Nephron progenitor cell (in vitro differentiated cells): ENCODE measurements at regions not wholly inside any gene's neighbourhood (a gene's known extent, or its start where the extent isn't known, plus 50 kb on each side); places are given as distances from the start of the nearest gene placed in this dataset.

Source experiments
- DNase-seq: peaks from one replicate; pipeline ENCODE4 v3.0.0; 2021
- H3K27ac Mint-ChIP-seq: 2 replicates; pipeline ENCODE4 v1.8.0; 2021; ENCODE audit warnings: mild to moderate bottlenecking, moderate library complexity, mixed read lengths
- H3K27me3 Mint-ChIP-seq: 2 replicates; pipeline ENCODE4 v1.8.0; 2021; ENCODE audit warnings: mild to moderate bottlenecking, low read depth, mixed read lengths; ENCODE audit not compliant: poor library complexity
- H3K36me3 Mint-ChIP-seq: 2 replicates; pipeline ENCODE4 v1.8.0; 2021; ENCODE audit warnings: low read depth, mixed read lengths
- H3K4me1 Mint-ChIP-seq: 2 replicates; pipeline ENCODE4 v1.8.0; 2021; ENCODE audit warnings: mixed read lengths
- H3K4me3 Mint-ChIP-seq: 2 replicates; pipeline ENCODE4 v1.8.0; 2021; ENCODE audit warnings: mild to moderate bottlenecking, moderate library complexity, mixed read lengths
- H3K9me3 Mint-ChIP-seq: 2 replicates; pipeline ENCODE4 v1.8.0; 2021; ENCODE audit warnings: mild to moderate bottlenecking, moderate library complexity, mixed read lengths
- CTCF ChIP-seq: fragments of 200-600 bp; sonication (generic); IDR thresholded peaks from 2 replicates; pipeline ENCODE4 v1.5.0; 2021; ENCODE audit warnings: antibody characterized with exemption

GRCh38 chr12:127565241-127565640 lies 701.7 kb upstream of the TMEM132C start:
- no peak for DNase-seq
- H3K36me3 Mint-ChIP-seq, result no peaks in the 10 kb centered on the region
- peaks cover 45% of the 10 kb centered on the region for H3K27me3 Mint-ChIP-seq
- no peak overlapping the region for H3K27ac Mint-ChIP-seq
- no peak overlapping the region for H3K4me3 Mint-ChIP-seq
- H3K4me1 Mint-ChIP-seq, result peaks cover 6% of the 10 kb centered on the region
- peaks cover 6% of the 10 kb centered on the region for H3K9me3 Mint-ChIP-seq
- no peak for TF ChIP-seq CTCF

GRCh38 chr12:127567531-127567930 lies 699.4 kb upstream of the TMEM132C start:
- Mint-ChIP-seq H3K4me1 (no peaks in the 10 kb centered on the region), H3K36me3 (no peaks in the 10 kb centered on the region), H3K4me3 (no peak overlapping the region), H3K9me3 (peaks cover 6% of the 10 kb centered on the region), H3K27ac (no peak overlapping the region), H3K27me3 (peaks cover 61% of the 10 kb centered on the region)
- DNase-seq, result no peak
- no peak for TF ChIP-seq CTCF

- no peaks in the 10 kb centered on the region for H3K4me1 Mint-ChIP-seq
- no peak for DNase-seq
- no peaks in the 10 kb centered on the region for H3K36me3 Mint-ChIP-seq
- peaks cover 73% of the 10 kb centered on the region for H3K27me3 Mint-ChIP-seq
- H3K27ac Mint-ChIP-seq, result no peak overlapping the region
- no peak for TF ChIP-seq CTCF
- no peaks in the 10 kb centered on the region for H3K9me3 Mint-ChIP-seq
- no peak overlapping the region for H3K4me3 Mint-ChIP-seq
Observed at GRCh38 chr12:127570387-127570786, 696.6 kb upstream of the TMEM132C start.

GRCh38 chr12:127570793-127571360 lies 696.1 kb upstream of the TMEM132C start:
- Mint-ChIP-seq H3K9me3 (no peaks in the 10 kb centered on the region), H3K4me3 (no peak overlapping the region), H3K4me1 (no peaks in the 10 kb centered on the region), H3K27me3 (peaks cover 72% of the 10 kb centered on the region), H3K27ac (no peak overlapping the region), H3K36me3 (no peaks in the 10 kb centered on the region)
- TF ChIP-seq CTCF, result no peak
- DNase-seq, result no peak

- H3K4me3 Mint-ChIP-seq, result no peak overlapping the region
- H3K36me3 Mint-ChIP-seq, result no peaks in the 10 kb centered on the region
- H3K27ac Mint-ChIP-seq, result no peak overlapping the region
- H3K9me3 Mint-ChIP-seq, result no peaks in the 10 kb centered on the region
- TF ChIP-seq CTCF, result no peak
- peaks cover 76% of the 10 kb centered on the region for H3K27me3 Mint-ChIP-seq
- no peak for DNase-seq
- H3K4me1 Mint-ChIP-seq, result no peaks in the 10 kb centered on the region
Observed at GRCh38 chr12:127571578-127571977, 695.4 kb upstream of the TMEM132C start.

- H3K36me3 Mint-ChIP-seq, result no peaks in the 10 kb centered on the region
- H3K4me1 Mint-ChIP-seq, result no peaks in the 10 kb centered on the region
- TF ChIP-seq CTCF, result no peak
- no peak overlapping the region for H3K27ac Mint-ChIP-seq
- H3K9me3 Mint-ChIP-seq, result no peaks in the 10 kb centered on the region
- peaks cover 30% of the 10 kb centered on the region for H3K27me3 Mint-ChIP-seq
- H3K4me3 Mint-ChIP-seq, result no peak overlapping the region
- no peak for DNase-seq
Observed at GRCh38 chr12:127579446-127579845, 687.5 kb upstream of the TMEM132C start.
